GM12878 (cell line): ENCODE measurements at regions not wholly inside any gene's neighbourhood (a gene's known extent, or its start where the extent isn't known, plus 50 kb on each side); places are given as distances from the start of the nearest gene placed in this dataset.

Experiments used
- BRCA1 ChIP-seq: IDR thresholded peaks from 2 replicates; pipeline ENCODE4 v1.6.1; 2011; ENCODE audit warnings: low read depth, low read length, improper control_type of control experiment
- ETV6 ChIP-seq, 2 experiments: fragments of 450-650 bp in 1 of 2; IDR thresholded peaks in 1 of 2; conservative IDR thresholded peaks in 1 of 2; 2 replicates each; pipeline ENCODE4 v1.6.1; 2014; ENCODE audit warnings: antibody characterized with exemption in 1 of 2, borderline replicate concordance in 1 of 2, low read depth in 1 of 2, mild to moderate bottlenecking in 1 of 2, moderate library complexity in 1 of 2
- IKZF2 ChIP-seq, 2 experiments: fragments of 450-650 bp; IDR thresholded peaks; 2 replicates each; pipeline ENCODE4 v1.6.1; 2017; ENCODE audit warnings: mild to moderate bottlenecking in 2 of 2, moderate library complexity in 2 of 2
- JUNB ChIP-seq: IDR thresholded peaks from 2 replicates; pipeline ENCODE4 v1.6.1; 2016; ENCODE audit warnings: antibody characterized with exemption, mild to moderate bottlenecking
- POLR2A ChIP-seq: IDR thresholded peaks from 2 replicates; pipeline ENCODE4 v1.6.1; 2011; ENCODE audit warnings: low read depth, mild to moderate bottlenecking, low read length
- SMARCA5 ChIP-seq: fragments of 450-650 bp; IDR thresholded peaks from 2 replicates; pipeline ENCODE4 v1.6.1; 2017; ENCODE audit warnings: mild to moderate bottlenecking
- SRF ChIP-seq, 2 experiments: IDR thresholded peaks; 2 replicates each; pipeline ENCODE4 v1.6.1; 2011; ENCODE audit warnings: low read depth in 2 of 2, low read length in 2 of 2, mild to moderate bottlenecking in 1 of 2, moderate library complexity in 1 of 2
- YY1 ChIP-seq: IDR thresholded peaks from 2 replicates; pipeline ENCODE4 v1.6.1; 2011; ENCODE audit warnings: low read depth, mild to moderate bottlenecking, low read length
- TF ChIP-seq, protein P1 (sequence below), 3 experiments: IDR thresholded peaks in 2 of 3; conservative IDR thresholded peaks in 1 of 3; 2 replicates each; pipeline ENCODE4 v1.5.1; 2011; ENCODE audit warnings: low read depth in 3 of 3, low read length in 3 of 3, mild to moderate bottlenecking in 3 of 3, control low read depth in 2 of 3, moderate library complexity in 2 of 3, inconsistent platforms in 1 of 3, mixed read lengths in 1 of 3; ENCODE audit not compliant: control insufficient read depth in 2 of 3, insufficient read depth in 1 of 3; ENCODE audit errors: extremely low read depth in 1 of 3

DNA sequence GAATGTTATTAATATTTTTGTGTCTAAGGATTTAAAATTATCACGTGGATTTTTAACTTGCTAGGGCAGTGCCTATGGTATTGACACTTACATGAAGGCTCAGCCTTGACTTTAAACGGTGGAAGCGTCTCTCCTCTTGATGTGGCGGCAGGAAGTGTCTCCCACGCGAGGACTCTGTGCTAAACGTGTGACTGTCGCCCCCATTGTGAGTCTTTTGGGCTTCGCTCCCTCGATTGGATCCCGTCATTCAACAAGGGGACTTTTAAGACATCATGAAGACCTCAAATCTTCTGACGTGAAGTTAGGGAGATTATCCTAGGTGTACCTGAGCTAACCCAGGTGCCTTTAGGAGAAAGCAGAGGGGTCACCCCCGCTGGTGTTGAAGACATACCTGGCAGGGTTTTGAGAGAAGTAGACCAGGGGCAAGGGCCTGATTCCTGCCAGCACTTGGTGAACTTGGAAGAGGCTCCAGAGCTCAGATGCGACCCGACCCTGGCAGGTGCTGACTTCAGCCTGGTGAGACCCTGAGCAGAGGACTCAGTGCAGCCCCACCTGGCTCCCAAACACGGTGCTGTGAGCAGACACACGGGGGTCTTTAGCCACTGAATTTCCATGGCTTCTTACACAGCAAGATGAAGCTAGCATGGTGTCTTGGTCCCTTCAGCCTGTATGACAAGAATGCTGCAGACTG, 55.7 kb upstream of the IRX4 start:
- TF ChIP-seq IKZF2 (IDR thresholded peaks at IDR 0.05): no peak
- TF ChIP-seq, protein P1, sequence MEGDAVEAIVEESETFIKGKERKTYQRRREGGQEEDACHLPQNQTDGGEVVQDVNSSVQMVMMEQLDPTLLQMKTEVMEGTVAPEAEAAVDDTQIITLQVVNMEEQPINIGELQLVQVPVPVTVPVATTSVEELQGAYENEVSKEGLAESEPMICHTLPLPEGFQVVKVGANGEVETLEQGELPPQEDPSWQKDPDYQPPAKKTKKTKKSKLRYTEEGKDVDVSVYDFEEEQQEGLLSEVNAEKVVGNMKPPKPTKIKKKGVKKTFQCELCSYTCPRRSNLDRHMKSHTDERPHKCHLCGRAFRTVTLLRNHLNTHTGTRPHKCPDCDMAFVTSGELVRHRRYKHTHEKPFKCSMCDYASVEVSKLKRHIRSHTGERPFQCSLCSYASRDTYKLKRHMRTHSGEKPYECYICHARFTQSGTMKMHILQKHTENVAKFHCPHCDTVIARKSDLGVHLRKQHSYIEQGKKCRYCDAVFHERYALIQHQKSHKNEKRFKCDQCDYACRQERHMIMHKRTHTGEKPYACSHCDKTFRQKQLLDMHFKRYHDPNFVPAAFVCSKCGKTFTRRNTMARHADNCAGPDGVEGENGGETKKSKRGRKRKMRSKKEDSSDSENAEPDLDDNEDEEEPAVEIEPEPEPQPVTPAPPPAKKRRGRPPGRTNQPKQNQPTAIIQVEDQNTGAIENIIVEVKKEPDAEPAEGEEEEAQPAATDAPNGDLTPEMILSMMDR (IDR thresholded peaks at IDR 0.05 in 2 of 3, conservative IDR thresholded peaks at IDR 0.05 in 1 of 3; ENCODE audit: control insufficient read depth in 2 of 3, extremely low read depth in 1 of 3, insufficient read depth in 1 of 3, low read depth in 3 of 3, low read length in 3 of 3): no peak
- TF ChIP-seq SRF (IDR thresholded peaks at IDR 0.05; ENCODE audit: low read depth in 2 of 2, low read length in 2 of 2): no peak
- TF ChIP-seq SMARCA5: no peak
- no peak for TF ChIP-seq POLR2A
- TF ChIP-seq YY1: no peak
- no peak for TF ChIP-seq ETV6 (conservative IDR thresholded peaks at IDR 0.05 in 1 of 2, IDR thresholded peaks at IDR 0.05 in 1 of 2; ENCODE audit: borderline replicate concordance in 1 of 2, low read depth in 1 of 2)
- TF ChIP-seq JUNB: no peak
- TF ChIP-seq BRCA1: no peak
